Endothelial cell of umbilical vein (primary cell): ENCODE measurements at regions not wholly inside any gene's neighbourhood (a gene's known extent, or its start where the extent isn't known, plus 50 kb on each side); places are given as distances from the start of the nearest gene placed in this dataset.

ENCODE experiments used
- BruUV-seq: library from RNA; stranded (reverse); fragments of 400-500 nt; replicated peaks from 2 replicates; lab custom pipeline; 2021; lab: Mats Ljungman, UMichigan
- CTCF ChIA-PET: fragments of 300-600, 350-600 bp; sonication (Branson Sonifier 250); formaldehyde crosslinking; loops from one replicate; lab custom pipeline; 2021; ENCODE audit warnings: antibody characterized with exemption, inconsistent platforms; lab: Charles Lee
- POLR2A ChIA-PET: fragments of 300-600, 350-600 bp; sonication (Branson Sonifier 250); formaldehyde crosslinking; loops from one replicate; lab custom pipeline; 2021; ENCODE audit warnings: antibody characterized with exemption, inconsistent platforms; lab: Charles Lee
- DNase-seq: peaks from one replicate; pipeline ENCODE4 v3.0.0-alpha.2; 2011; ENCODE audit warnings: low read depth, low spot score
- FAIRE-seq: peaks from 2 replicates; lab custom pipeline; 2011; peaks lifted over from hg19 to GRCh38; lab: Jason Lieb, UNC
- H2AFZ ChIP-seq: 2 replicates; pipeline ENCODE4 v1.6.0; 2012; ENCODE audit warnings: low read depth, low read length, control low read depth, inconsistent platforms
- H3K27ac ChIP-seq: 2 replicates; pipeline ENCODE4 v1.5.1; 2011; ENCODE audit warnings: low read depth, mild to moderate bottlenecking, control low read depth, low read length, moderate library complexity; ENCODE audit not compliant: insufficient read depth
- H3K27me3 ChIP-seq, 2 experiments: 2 replicates each; pipeline versions ENCODE4 v1.6.0 to v1.6.1; 2011; ENCODE audit warnings: low read length in 2 of 2, mixed read lengths in 1 of 2; ENCODE audit not compliant: control insufficient read depth in 2 of 2, insufficient read depth in 2 of 2
- H3K36me3 ChIP-seq, 2 experiments: 2 replicates in 1 of 2; 3 replicates in 1 of 2; pipeline ENCODE4 v1.5.1; 2011; ENCODE audit warnings: low read length in 2 of 2, mild to moderate bottlenecking in 1 of 2, moderate library complexity in 1 of 2; ENCODE audit not compliant: control insufficient read depth in 2 of 2, insufficient read depth in 2 of 2; ENCODE audit errors: extremely low read depth in 1 of 2
- H3K4me1 ChIP-seq: 3 replicates; pipeline ENCODE4 v1.5.1; 2011; ENCODE audit warnings: mild to moderate bottlenecking, low read length; ENCODE audit not compliant: control insufficient read depth, insufficient read depth; ENCODE audit errors: extremely low read depth
- H3K4me2 ChIP-seq: 2 replicates; pipeline ENCODE4 v1.6.1; 2011; ENCODE audit warnings: low read length, control low read depth, mixed read lengths; ENCODE audit not compliant: insufficient read depth
- H3K4me3 ChIP-seq, 3 experiments: fragments of 200-600 bp in 1 of 3; sonication (generic), shearing (Covaris generic) in 1 of 3; replicated peaks in 1 of 3; 2 replicates each; pipeline ENCODE4 v1.5.1; 2011 to 2016; ENCODE audit warnings: control low read depth in 3 of 3, low read length in 3 of 3, mild to moderate bottlenecking in 2 of 3, inconsistent platforms in 1 of 3, low read depth in 1 of 3, moderate library complexity in 1 of 3; ENCODE audit not compliant: insufficient read depth in 1 of 3
- H3K79me2 ChIP-seq: 2 replicates; pipeline ENCODE4 v1.6.0; 2012; ENCODE audit warnings: low read length, inconsistent platforms; ENCODE audit not compliant: control insufficient read depth, insufficient read depth
- H3K9ac ChIP-seq: replicated peaks from 2 replicates; pipeline ENCODE3; 2011; ENCODE audit warnings: low read length, control low read depth; ENCODE audit not compliant: insufficient read depth; ENCODE audit errors: extremely low read depth
- H3K9me1 ChIP-seq: replicated peaks from 3 replicates; pipeline ENCODE4 v1.6.0; 2011; ENCODE audit warnings: mild to moderate bottlenecking, low read length; ENCODE audit not compliant: control insufficient read depth, insufficient read depth; ENCODE audit errors: extremely low read depth
- H3K9me3 ChIP-seq: replicated peaks from 2 replicates; pipeline ENCODE4 v1.5.1; 2012; ENCODE audit warnings: low read length, inconsistent platforms; ENCODE audit not compliant: control insufficient read depth, insufficient read depth
- H4K20me1 ChIP-seq: replicated peaks from 2 replicates; pipeline ENCODE3; 2011; ENCODE audit warnings: mild to moderate bottlenecking, low read length; ENCODE audit not compliant: control insufficient read depth, insufficient read depth; ENCODE audit errors: extremely low read depth
- EZH2 ChIP-seq: IDR thresholded peaks from 2 replicates; pipeline ENCODE4 v1.6.1; 2012; ENCODE audit warnings: borderline replicate concordance, low read depth, mild to moderate bottlenecking, moderate library complexity, low read length, inconsistent platforms; ENCODE audit not compliant: severe bottlenecking
- FOS ChIP-seq: IDR thresholded peaks from 2 replicates; pipeline ENCODE4 v1.6.1; 2011; ENCODE audit warnings: mild to moderate bottlenecking, low read length, moderate library complexity, borderline replicate concordance; ENCODE audit not compliant: insufficient read depth
- GATA2 ChIP-seq: IDR thresholded peaks from 2 replicates; pipeline ENCODE4 v1.7.0; 2011; ENCODE audit warnings: low read depth, mild to moderate bottlenecking, moderate library complexity, mixed read lengths, low read length; ENCODE audit not compliant: insufficient read length, insufficient read depth
- JUN ChIP-seq: IDR thresholded peaks from 2 replicates; pipeline ENCODE4 v1.6.1; 2011; ENCODE audit warnings: borderline replicate concordance, low read depth; ENCODE audit not compliant: insufficient read length, insufficient read depth
- MYC ChIP-seq: IDR thresholded peaks from one replicate; pipeline ENCODE4 v1.6.1; 2011; ENCODE audit warnings: mild to moderate bottlenecking, low read depth, low read length
- POLR2A ChIP-seq: IDR thresholded peaks from 2 replicates; pipeline ENCODE4 v1.6.1; 2012; ENCODE audit warnings: low read depth, mild to moderate bottlenecking, control low read depth, low read length
- POLR2AphosphoS5 ChIP-seq: IDR thresholded peaks from 2 replicates; pipeline ENCODE4 v1.6.1; 2012; ENCODE audit warnings: low read depth, mild to moderate bottlenecking, control low read depth, low read length, moderate library complexity; ENCODE audit not compliant: insufficient read depth
- dilution Hi-C: fragments of 300-500 bp; cut with MboI; formaldehyde crosslinking; loops from one replicate; pipeline ENCODE4 v1.15.0; 2019; ENCODE audit warnings: low sequenced_read_pairs; ENCODE audit not compliant: extremely low pct_ligation_motif_present
- intact Hi-C: fragments of 100-400 bp; cut with micrococcal nuclease; formaldehyde crosslinking; loops from one replicate; pipeline ENCODE4 v1.10.0; 2022
- TF ChIP-seq, protein P1 (sequence below), 2 donors: IDR thresholded peaks; 1 replicate in 1 of 2; 2 replicates in 1 of 2; pipeline ENCODE4 v1.5.1; 2011; ENCODE audit warnings: low read length in 2 of 2, mild to moderate bottlenecking in 2 of 2, moderate library complexity in 2 of 2, control low read depth in 1 of 2, inconsistent platforms in 1 of 2, low read depth in 1 of 2; ENCODE audit not compliant: insufficient read depth in 1 of 2; ENCODE audit errors: extremely low read depth in 1 of 2
- TF ChIP-seq, protein P2 (sequence below): IDR thresholded peaks from 2 replicates; pipeline ENCODE4 v1.6.1; 2011; ENCODE audit not compliant: insufficient read depth, insufficient read length

DNA sequence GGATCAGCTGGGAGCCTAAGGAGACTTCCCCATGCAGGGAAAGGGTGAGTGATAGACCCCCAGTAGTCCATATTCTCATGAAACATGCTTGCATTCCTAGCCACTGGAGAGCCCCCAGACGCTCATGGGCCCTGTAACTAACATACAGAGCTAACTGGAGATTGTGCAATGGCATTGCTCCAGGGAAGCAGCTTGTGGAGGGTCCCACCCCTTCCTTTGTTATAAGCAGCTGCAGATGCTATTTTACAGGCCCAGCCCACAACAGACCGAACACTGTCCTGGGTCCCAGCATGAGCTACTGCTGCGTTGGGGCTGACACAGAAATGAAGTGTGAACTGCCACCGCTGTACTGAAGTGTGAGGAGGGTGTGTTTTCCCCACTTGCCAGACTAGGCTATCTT is 1465.7 kb upstream of the DIAPH2 start:
- no peak for TF ChIP-seq POLR2A
- TF ChIP-seq, protein P1, sequence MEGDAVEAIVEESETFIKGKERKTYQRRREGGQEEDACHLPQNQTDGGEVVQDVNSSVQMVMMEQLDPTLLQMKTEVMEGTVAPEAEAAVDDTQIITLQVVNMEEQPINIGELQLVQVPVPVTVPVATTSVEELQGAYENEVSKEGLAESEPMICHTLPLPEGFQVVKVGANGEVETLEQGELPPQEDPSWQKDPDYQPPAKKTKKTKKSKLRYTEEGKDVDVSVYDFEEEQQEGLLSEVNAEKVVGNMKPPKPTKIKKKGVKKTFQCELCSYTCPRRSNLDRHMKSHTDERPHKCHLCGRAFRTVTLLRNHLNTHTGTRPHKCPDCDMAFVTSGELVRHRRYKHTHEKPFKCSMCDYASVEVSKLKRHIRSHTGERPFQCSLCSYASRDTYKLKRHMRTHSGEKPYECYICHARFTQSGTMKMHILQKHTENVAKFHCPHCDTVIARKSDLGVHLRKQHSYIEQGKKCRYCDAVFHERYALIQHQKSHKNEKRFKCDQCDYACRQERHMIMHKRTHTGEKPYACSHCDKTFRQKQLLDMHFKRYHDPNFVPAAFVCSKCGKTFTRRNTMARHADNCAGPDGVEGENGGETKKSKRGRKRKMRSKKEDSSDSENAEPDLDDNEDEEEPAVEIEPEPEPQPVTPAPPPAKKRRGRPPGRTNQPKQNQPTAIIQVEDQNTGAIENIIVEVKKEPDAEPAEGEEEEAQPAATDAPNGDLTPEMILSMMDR (IDR thresholded peaks at IDR 0.05; ENCODE audit: extremely low read depth in 1 of 2, insufficient read depth in 1 of 2, low read depth in 1 of 2, low read length in 2 of 2) = no peak
- no peak for TF ChIP-seq JUN
- TF ChIP-seq POLR2AphosphoS5 = no peak
- TF ChIP-seq, protein P2, sequence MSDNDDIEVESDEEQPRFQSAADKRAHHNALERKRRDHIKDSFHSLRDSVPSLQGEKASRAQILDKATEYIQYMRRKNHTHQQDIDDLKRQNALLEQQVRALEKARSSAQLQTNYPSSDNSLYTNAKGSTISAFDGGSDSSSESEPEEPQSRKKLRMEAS = no peak
- no peak for TF ChIP-seq GATA2
- no peak for TF ChIP-seq MYC
- TF ChIP-seq EZH2 = no peak
- no peak for TF ChIP-seq FOS
- H3K79me2 ChIP-seq = no peaks in the 10 kb centered on the region
- no peak overlapping the region for H3K9ac ChIP-seq
- FAIRE-seq (no peak), DNase-seq (no peak)
- no TSS peak for BruUV-seq
- dilution Hi-C loops = no loop called here
- POLR2A ChIA-PET = no interaction called here
- intact Hi-C loops = no loop called here
- no peaks in the 10 kb centered on the region for H3K9me1 ChIP-seq
- H4K20me1 ChIP-seq = no peaks in the 10 kb centered on the region
- H3K4me3 ChIP-seq = no peak overlapping the region
- H3K27ac ChIP-seq = no peak overlapping the region
- H3K27me3 ChIP-seq = no peaks in the 10 kb centered on the region
- H3K9me3 ChIP-seq = no peaks in the 10 kb centered on the region
- H3K4me1 ChIP-seq = no peaks in the 10 kb centered on the region
- H3K4me2 ChIP-seq = no peak overlapping the region
- no peak overlapping the region for H2AFZ ChIP-seq
- CTCF ChIA-PET = no interaction called here
- no peaks in the 10 kb centered on the region for H3K36me3 ChIP-seq
